ENCODE measurements at regions not wholly inside any gene's neighbourhood (a gene's known extent, or its start where the extent isn't known, plus 50 kb on each side); places are given as distances from the start of the nearest gene placed in this dataset.

GRCh38 chr3:162119651-162120050, 623.0 kb downstream of the OTOL1 start:
- H3K9me3 Mint-ChIP-seq (ENCODE audit: unreplicated experiment), result no peaks in the 10 kb centered on the region
- no peaks in the 10 kb centered on the region for H3K9me3 ChIP-seq
- no peak overlapping the region for H3K4me3 ChIP-seq (ENCODE audit: low read depth, low read length)
- H3K27ac Mint-ChIP-seq (ENCODE audit: unreplicated experiment), result no peak overlapping the region
- ChIA-PET CTCF (no interaction called here), POLR2A (no interaction called here)
- no peaks in the 10 kb centered on the region for H3K36me3 Mint-ChIP-seq (ENCODE audit: insufficient read depth, unreplicated experiment)
- H3K27me3 ChIP-seq (replicated peaks; ENCODE audit: control insufficient read depth, insufficient read depth, low read length), result no peaks in the 10 kb centered on the region
- no peak overlapping the region for H3K4me3 Mint-ChIP-seq (ENCODE audit: unreplicated experiment)
- TF ChIP-seq, protein P1, sequence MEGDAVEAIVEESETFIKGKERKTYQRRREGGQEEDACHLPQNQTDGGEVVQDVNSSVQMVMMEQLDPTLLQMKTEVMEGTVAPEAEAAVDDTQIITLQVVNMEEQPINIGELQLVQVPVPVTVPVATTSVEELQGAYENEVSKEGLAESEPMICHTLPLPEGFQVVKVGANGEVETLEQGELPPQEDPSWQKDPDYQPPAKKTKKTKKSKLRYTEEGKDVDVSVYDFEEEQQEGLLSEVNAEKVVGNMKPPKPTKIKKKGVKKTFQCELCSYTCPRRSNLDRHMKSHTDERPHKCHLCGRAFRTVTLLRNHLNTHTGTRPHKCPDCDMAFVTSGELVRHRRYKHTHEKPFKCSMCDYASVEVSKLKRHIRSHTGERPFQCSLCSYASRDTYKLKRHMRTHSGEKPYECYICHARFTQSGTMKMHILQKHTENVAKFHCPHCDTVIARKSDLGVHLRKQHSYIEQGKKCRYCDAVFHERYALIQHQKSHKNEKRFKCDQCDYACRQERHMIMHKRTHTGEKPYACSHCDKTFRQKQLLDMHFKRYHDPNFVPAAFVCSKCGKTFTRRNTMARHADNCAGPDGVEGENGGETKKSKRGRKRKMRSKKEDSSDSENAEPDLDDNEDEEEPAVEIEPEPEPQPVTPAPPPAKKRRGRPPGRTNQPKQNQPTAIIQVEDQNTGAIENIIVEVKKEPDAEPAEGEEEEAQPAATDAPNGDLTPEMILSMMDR (IDR thresholded peaks at IDR 0.05; ENCODE audit: insufficient read depth in 1 of 2, low read depth in 1 of 2, low read length in 1 of 2, severe bottlenecking in 1 of 2, unreplicated experiment in 1 of 2), result no peak
- intact Hi-C loops (cut with micrococcal nuclease; ENCODE audit: unreplicated experiment), result no loop called here
- H3K4me1 ChIP-seq, result no peaks in the 10 kb centered on the region
- H3K36me3 ChIP-seq (ENCODE audit: control insufficient read depth, insufficient read depth, low read length), result no peaks in the 10 kb centered on the region
- no TSS peak for BruUV-seq (replicated peaks)
- H3K4me1 Mint-ChIP-seq (ENCODE audit: low read depth, unreplicated experiment), result no peaks in the 10 kb centered on the region
- H3K27me3 Mint-ChIP-seq (ENCODE audit: insufficient read depth, unreplicated experiment), result no peaks in the 10 kb centered on the region
- no peak for DNase-seq

DNA sequence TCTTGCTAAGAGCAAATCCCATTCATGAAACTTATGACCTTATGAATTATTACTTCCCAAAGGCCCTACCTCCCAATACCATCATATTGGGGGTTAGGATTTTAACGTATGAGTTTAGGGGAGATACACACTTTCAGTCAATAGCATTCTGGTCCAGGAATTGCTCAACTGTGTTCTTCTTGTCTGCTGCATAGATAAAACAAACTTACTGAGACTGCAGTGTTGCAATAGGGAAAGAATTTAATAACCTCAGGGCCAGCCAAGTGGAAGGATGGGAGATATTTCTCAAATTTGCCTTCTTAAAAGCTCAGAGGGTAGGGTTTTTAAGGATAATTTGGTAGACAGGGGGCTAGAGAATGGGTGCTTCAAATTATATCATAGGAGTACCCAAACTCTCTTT, 625.8 kb downstream of the OTOL1 start:
- Mint-ChIP-seq H3K4me3 (ENCODE audit: unreplicated experiment) (no peak overlapping the region), H3K9me3 (ENCODE audit: unreplicated experiment) (no peaks in the 10 kb centered on the region), H3K27ac (ENCODE audit: unreplicated experiment) (no peak overlapping the region), H3K4me1 (ENCODE audit: low read depth, unreplicated experiment) (no peaks in the 10 kb centered on the region), H3K36me3 (ENCODE audit: insufficient read depth, unreplicated experiment) (no peaks in the 10 kb centered on the region), H3K27me3 (ENCODE audit: insufficient read depth, unreplicated experiment) (no peaks in the 10 kb centered on the region)
- intact Hi-C loops (cut with micrococcal nuclease; ENCODE audit: unreplicated experiment), result no loop called here
- Histone ChIP-seq H3K36me3 (ENCODE audit: control insufficient read depth, insufficient read depth, low read length) (no peaks in the 10 kb centered on the region), H3K4me3 (ENCODE audit: low read depth, low read length) (no peak overlapping the region), H3K9me3 (no peaks in the 10 kb centered on the region), H3K4me1 (no peaks in the 10 kb centered on the region), H3K27me3 (replicated peaks; ENCODE audit: control insufficient read depth, insufficient read depth, low read length) (no peaks in the 10 kb centered on the region)
- TF ChIP-seq, protein P1 (IDR thresholded peaks at IDR 0.05; ENCODE audit: insufficient read depth in 1 of 2, low read depth in 1 of 2, low read length in 1 of 2, severe bottlenecking in 1 of 2, unreplicated experiment in 1 of 2), result no peak
- no TSS peak for BruUV-seq (replicated peaks)
- DNase-seq, result no peak
- CTCF ChIA-PET, result no interaction called here
- POLR2A ChIA-PET, result no interaction called here

DNA sequence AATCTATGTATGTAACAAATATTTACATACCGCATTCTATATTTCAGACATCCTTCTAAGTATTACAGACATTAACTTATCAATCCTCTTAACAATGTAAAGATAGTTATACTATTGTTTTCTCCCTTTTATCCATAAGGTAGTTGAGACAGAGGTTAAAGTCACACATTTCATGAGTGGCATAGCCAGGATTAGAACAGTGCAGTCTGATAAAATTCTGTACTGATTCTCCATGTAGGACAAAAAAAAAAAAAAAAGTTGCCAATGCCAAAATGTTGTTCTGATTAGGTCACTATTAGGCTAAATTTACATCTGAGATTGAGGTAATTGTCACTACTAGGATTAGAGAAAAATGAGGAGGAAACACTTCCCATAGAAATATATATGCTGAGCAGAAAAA, 629.2 kb downstream of the OTOL1 start:
- Mint-ChIP-seq H3K4me1 (ENCODE audit: low read depth, unreplicated experiment) (no peaks in the 10 kb centered on the region), H3K4me3 (ENCODE audit: unreplicated experiment) (no peak overlapping the region), H3K27ac (ENCODE audit: unreplicated experiment) (no peak overlapping the region), H3K27me3 (ENCODE audit: insufficient read depth, unreplicated experiment) (no peaks in the 10 kb centered on the region), H3K9me3 (ENCODE audit: unreplicated experiment) (no peaks in the 10 kb centered on the region), H3K36me3 (ENCODE audit: insufficient read depth, unreplicated experiment) (no peaks in the 10 kb centered on the region)
- ChIA-PET POLR2A (no interaction called here), CTCF (no interaction called here)
- Histone ChIP-seq H3K27me3 (replicated peaks; ENCODE audit: control insufficient read depth, insufficient read depth, low read length) (no peaks in the 10 kb centered on the region), H3K4me1 (no peaks in the 10 kb centered on the region), H3K36me3 (ENCODE audit: control insufficient read depth, insufficient read depth, low read length) (no peaks in the 10 kb centered on the region), H3K9me3 (no peaks in the 10 kb centered on the region), H3K4me3 (ENCODE audit: low read depth, low read length) (no peak overlapping the region)
- BruUV-seq (replicated peaks), result no TSS peak
- intact Hi-C loops (cut with micrococcal nuclease; ENCODE audit: unreplicated experiment), result no loop called here
- TF ChIP-seq, protein P1 (IDR thresholded peaks at IDR 0.05; ENCODE audit: insufficient read depth in 1 of 2, low read depth in 1 of 2, low read length in 1 of 2, severe bottlenecking in 1 of 2, unreplicated experiment in 1 of 2), result no peak
- DNase-seq, result no peak
